SU-DHL-6 (cell line): ENCODE measurements at regions not wholly inside any gene's neighbourhood (a gene's known extent, or its start where the extent isn't known, plus 50 kb on each side); places are given as distances from the start of the nearest gene placed in this dataset.
A peak's percentile ranks its signal among the peaks of the same experiment; 100 is the strongest.

ENCODE experiments used
- H2AFZ ChIP-seq: fragments of 200-600 bp; sonication (generic); 2 replicates; pipeline ENCODE4 v1.6.1; 2014; ENCODE audit warnings: low read depth, mild to moderate bottlenecking, moderate library complexity, mixed read lengths, antibody characterized with exemption, low read length; ENCODE audit not compliant: severe bottlenecking
- H3F3A ChIP-seq: fragments of 200-600 bp; shearing (Covaris generic); 2 replicates; pipeline ENCODE4 v1.6.0; 2016; ENCODE audit warnings: antibody characterized with exemption, mild to moderate bottlenecking; ENCODE audit not compliant: insufficient read depth
- H3K27ac ChIP-seq: fragments of 200-600 bp; sonication (generic); 2 replicates; pipeline ENCODE4 v1.5.1; 2016; ENCODE audit warnings: low read depth, mild to moderate bottlenecking, low read length, moderate library complexity, mixed read lengths
- H3K27me3 ChIP-seq: fragments of 200-600 bp; sonication (generic), shearing (Covaris generic); 2 replicates; pipeline ENCODE4 v1.6.0; 2014; ENCODE audit warnings: mild to moderate bottlenecking, low read length
- H3K36me3 ChIP-seq: fragments of 200-600 bp; sonication (generic); 2 replicates; pipeline ENCODE4 v1.6.1; 2014; ENCODE audit warnings: mild to moderate bottlenecking, low read length, mixed read lengths
- H3K4me2 ChIP-seq: fragments of 300-600, 200-600 bp; shearing (Covaris generic), sonication (generic); 2 replicates; pipeline ENCODE4 v1.6.0; 2014; ENCODE audit warnings: low read length, low read depth, mild to moderate bottlenecking; ENCODE audit not compliant: poor library complexity, severe bottlenecking
- H3K4me3 ChIP-seq: fragments of 200-600 bp; sonication (generic); 2 replicates; pipeline ENCODE4 v1.5.1; 2014; ENCODE audit warnings: antibody characterized with exemption, low read length, mild to moderate bottlenecking, mixed read lengths; ENCODE audit not compliant: insufficient read depth, poor library complexity, severe bottlenecking
- H3K79me2 ChIP-seq: fragments of 200-600 bp; sonication (generic); 2 replicates; pipeline ENCODE4 v1.6.1; 2014; ENCODE audit warnings: mild to moderate bottlenecking, low read length, moderate library complexity; ENCODE audit not compliant: insufficient read depth
- H3K9ac ChIP-seq: fragments of 200-600 bp; sonication (generic); 2 replicates; pipeline ENCODE4 v1.7.0; 2014; ENCODE audit warnings: mild to moderate bottlenecking, low read length
- H3K9me2 ChIP-seq: fragments of 200-600 bp; sonication (generic); replicated peaks from 2 replicates; pipeline ENCODE4 v1.6.1; 2014; ENCODE audit warnings: low read length; ENCODE audit not compliant: insufficient read depth
- H3K9me3 ChIP-seq: fragments of 200-600 bp; sonication (generic); 2 replicates; pipeline ENCODE4 v1.6.1; 2014; ENCODE audit warnings: low read length, mixed read lengths; ENCODE audit not compliant: insufficient read depth
- H4K20me1 ChIP-seq: fragments of 200-600 bp; sonication (generic); 2 replicates; pipeline ENCODE4 v1.6.1; 2014; ENCODE audit warnings: low read depth, mild to moderate bottlenecking, antibody characterized with exemption, low read length, moderate library complexity, mixed read lengths
- EZH2phosphoT487 ChIP-seq: fragments of 200-600 bp; sonication (generic), shearing (Covaris generic); conservative IDR thresholded peaks from 2 replicates; pipeline ENCODE4 v1.6.1; 2018; ENCODE audit warnings: mild to moderate bottlenecking, antibody characterized with exemption, low read length, moderate library complexity, mixed read lengths
- TF ChIP-seq, protein P1 (sequence below): fragments of 200-600 bp; sonication (generic); IDR thresholded peaks from one replicate; pipeline ENCODE4 v1.5.1; 2017; ENCODE audit warnings: antibody characterized with exemption, mild to moderate bottlenecking, low read length, moderate library complexity; ENCODE audit not compliant: insufficient read depth, poor library complexity, severe bottlenecking

DNA sequence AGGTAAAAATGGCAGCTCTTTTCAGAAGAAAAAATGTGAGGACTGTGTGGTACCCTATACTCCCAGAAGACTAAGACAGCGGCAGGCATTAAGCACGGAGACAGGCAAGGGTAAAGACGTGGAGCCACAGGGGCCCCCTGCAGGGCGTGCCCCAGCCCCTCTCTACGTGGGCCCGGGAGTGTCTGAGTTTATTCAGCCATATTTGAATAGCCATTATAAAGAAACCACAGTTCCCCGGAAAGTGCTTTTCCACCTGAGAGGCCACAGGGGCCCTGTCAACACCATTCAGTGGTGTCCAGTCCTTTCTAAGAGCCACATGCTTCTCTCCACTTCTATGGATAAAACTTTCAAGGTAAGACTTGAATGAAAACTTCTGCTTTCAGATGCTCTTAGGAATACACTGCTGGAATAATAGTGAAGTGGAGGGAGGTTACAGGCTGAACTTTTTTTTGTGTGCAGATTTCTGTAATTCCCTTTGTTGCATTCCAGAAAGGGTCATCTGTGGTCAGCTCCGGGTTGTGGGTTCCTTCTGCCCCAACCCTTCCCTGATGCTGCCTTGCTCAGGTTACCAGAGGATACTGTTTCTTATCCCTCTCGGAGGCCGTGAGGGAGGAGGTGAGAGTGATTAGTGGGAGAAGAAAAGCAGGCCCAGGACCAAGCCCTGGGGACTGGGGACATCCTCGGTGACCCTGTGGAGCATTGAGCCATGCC, 58.4 kb downstream of the SLC25A47 start:
- no peak overlapping the region for H3K27ac ChIP-seq
- no peak overlapping the region for H2AFZ ChIP-seq
- H3K4me3 ChIP-seq, result no peak overlapping the region
- no peaks in the 10 kb centered on the region for H3K9me2 ChIP-seq
- no peak overlapping the region for H3K4me2 ChIP-seq
- H3F3A ChIP-seq, result peaks cover 6% of the 10 kb centered on the region
- H3K27me3 ChIP-seq, result no peaks in the 10 kb centered on the region
- no peaks in the 10 kb centered on the region for H3K9me3 ChIP-seq
- no peak overlapping the region for H3K9ac ChIP-seq
- H3K36me3 ChIP-seq, result no peaks in the 10 kb centered on the region
- TF ChIP-seq, protein P1, sequence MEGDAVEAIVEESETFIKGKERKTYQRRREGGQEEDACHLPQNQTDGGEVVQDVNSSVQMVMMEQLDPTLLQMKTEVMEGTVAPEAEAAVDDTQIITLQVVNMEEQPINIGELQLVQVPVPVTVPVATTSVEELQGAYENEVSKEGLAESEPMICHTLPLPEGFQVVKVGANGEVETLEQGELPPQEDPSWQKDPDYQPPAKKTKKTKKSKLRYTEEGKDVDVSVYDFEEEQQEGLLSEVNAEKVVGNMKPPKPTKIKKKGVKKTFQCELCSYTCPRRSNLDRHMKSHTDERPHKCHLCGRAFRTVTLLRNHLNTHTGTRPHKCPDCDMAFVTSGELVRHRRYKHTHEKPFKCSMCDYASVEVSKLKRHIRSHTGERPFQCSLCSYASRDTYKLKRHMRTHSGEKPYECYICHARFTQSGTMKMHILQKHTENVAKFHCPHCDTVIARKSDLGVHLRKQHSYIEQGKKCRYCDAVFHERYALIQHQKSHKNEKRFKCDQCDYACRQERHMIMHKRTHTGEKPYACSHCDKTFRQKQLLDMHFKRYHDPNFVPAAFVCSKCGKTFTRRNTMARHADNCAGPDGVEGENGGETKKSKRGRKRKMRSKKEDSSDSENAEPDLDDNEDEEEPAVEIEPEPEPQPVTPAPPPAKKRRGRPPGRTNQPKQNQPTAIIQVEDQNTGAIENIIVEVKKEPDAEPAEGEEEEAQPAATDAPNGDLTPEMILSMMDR, result no peak
- TF ChIP-seq EZH2phosphoT487, result no peak
- H4K20me1 ChIP-seq, result no peaks in the 10 kb centered on the region
- H3K79me2 ChIP-seq, result 0 out of 2 replicates have a peak, but pooled peaks cover 4% of the 10 kb centered on the region

DNA sequence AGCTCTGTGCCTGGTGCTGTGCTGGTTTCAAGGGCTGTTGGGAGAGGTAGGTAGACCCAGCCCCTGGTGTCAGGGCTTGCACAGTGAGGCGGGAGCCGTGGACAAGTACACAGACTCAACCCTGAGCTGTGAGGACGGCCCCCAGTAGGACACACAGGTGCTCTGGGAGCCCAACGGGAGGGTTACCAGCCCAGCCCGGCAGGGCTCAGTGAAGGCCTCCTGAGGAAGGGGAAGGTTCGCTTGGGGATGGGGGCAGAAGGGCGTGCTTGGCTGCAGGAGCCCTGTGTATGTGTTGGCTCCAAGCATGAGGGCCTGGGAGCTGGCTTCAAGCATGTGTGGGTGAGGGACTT, 58.9 kb downstream of the SLC25A47 start:
- H3K9me2 ChIP-seq, result no peaks in the 10 kb centered on the region
- no peaks in the 10 kb centered on the region for H4K20me1 ChIP-seq
- H3K4me2 ChIP-seq, result no peak overlapping the region
- H3K27me3 ChIP-seq, result no peaks in the 10 kb centered on the region
- H2AFZ ChIP-seq, result no peak overlapping the region
- no peak overlapping the region for H3K4me3 ChIP-seq
- H3K79me2 ChIP-seq, result 0 out of 2 replicates have a peak, but pooled peaks cover 2% of the 10 kb centered on the region
- H3K9me3 ChIP-seq, result no peaks in the 10 kb centered on the region
- H3K9ac ChIP-seq, result no peak overlapping the region
- no peak for TF ChIP-seq EZH2phosphoT487
- TF ChIP-seq, protein P1, result no peak
- H3K27ac ChIP-seq, result no peak overlapping the region
- no peaks in the 10 kb centered on the region for H3K36me3 ChIP-seq
- H3F3A ChIP-seq, result peaks cover under 1% of the 10 kb centered on the region; the same call in 1 of the 2 replicates

DNA sequence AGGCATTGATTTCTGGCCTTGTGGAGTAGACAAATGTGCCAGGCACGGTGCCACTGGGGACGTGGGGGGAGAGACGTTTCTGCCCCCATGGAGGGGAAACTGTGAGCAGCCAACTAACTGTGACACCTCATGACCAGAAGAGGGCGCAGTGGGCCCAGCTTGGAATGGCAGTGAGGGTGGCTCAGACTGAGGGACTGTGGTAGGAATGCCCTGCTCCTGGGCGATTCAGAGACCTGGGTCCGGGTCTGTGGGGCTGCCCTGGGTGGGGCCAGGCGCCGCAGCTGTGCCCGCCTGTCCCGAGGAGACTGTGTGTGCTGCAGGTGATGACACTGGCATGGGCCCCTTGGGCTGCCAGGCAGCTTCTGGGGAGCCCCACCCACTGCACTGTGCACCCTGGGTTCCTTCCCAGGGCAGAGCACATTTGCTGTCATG, 60.6 kb downstream of the SLC25A47 start:
- H3K9me2 ChIP-seq, result no peaks in the 10 kb centered on the region
- H3K27me3 ChIP-seq, result no peaks in the 10 kb centered on the region
- H3K9me3 ChIP-seq, result no peaks in the 10 kb centered on the region
- no peak overlapping the region for H3K27ac ChIP-seq
- no peak overlapping the region for H2AFZ ChIP-seq
- TF ChIP-seq, protein P1, result peak; percentile 73
- TF ChIP-seq EZH2phosphoT487, result no peak
- H3K9ac ChIP-seq, result no peak overlapping the region
- H3F3A ChIP-seq, result no peaks in the 10 kb centered on the region; the same call in 1 of the 2 replicates
- no peak overlapping the region for H3K4me2 ChIP-seq
- H3K4me3 ChIP-seq, result no peak overlapping the region
- H4K20me1 ChIP-seq, result no peaks in the 10 kb centered on the region
- no peaks in the 10 kb centered on the region for H3K36me3 ChIP-seq
- H3K79me2 ChIP-seq, result no peaks in the 10 kb centered on the region
